ENCODE measurements at regions not wholly inside any gene's neighbourhood (a gene's known extent, or its start where the extent isn't known, plus 50 kb on each side); places are given as distances from the start of the nearest gene placed in this dataset.

GRCh38 chr6:126786262-126786661 is 332.2 kb upstream of the RSPO3 start:
- H2AFZ ChIP-seq (ENCODE audit: low read depth): no peak overlapping the region
- no peaks in the 10 kb centered on the region for H3K36me3 ChIP-seq (ENCODE audit: insufficient read depth)
- H3K4me1 ChIP-seq (ENCODE audit: low read depth, poor library complexity, severe bottlenecking): no peaks in the 10 kb centered on the region
- no peak overlapping the region for H3K9ac ChIP-seq
- no peaks in the 10 kb centered on the region for H4K20me1 ChIP-seq (ENCODE audit: insufficient read depth)
- no peak overlapping the region for H3K27ac ChIP-seq
- H3K4me3 ChIP-seq (IDR thresholded peaks at IDR 0.05; ENCODE audit: insufficient read depth, low read depth, low read length): no peak overlapping the region
- no peak overlapping the region for H3K4me2 ChIP-seq
- TF ChIP-seq, protein P1, sequence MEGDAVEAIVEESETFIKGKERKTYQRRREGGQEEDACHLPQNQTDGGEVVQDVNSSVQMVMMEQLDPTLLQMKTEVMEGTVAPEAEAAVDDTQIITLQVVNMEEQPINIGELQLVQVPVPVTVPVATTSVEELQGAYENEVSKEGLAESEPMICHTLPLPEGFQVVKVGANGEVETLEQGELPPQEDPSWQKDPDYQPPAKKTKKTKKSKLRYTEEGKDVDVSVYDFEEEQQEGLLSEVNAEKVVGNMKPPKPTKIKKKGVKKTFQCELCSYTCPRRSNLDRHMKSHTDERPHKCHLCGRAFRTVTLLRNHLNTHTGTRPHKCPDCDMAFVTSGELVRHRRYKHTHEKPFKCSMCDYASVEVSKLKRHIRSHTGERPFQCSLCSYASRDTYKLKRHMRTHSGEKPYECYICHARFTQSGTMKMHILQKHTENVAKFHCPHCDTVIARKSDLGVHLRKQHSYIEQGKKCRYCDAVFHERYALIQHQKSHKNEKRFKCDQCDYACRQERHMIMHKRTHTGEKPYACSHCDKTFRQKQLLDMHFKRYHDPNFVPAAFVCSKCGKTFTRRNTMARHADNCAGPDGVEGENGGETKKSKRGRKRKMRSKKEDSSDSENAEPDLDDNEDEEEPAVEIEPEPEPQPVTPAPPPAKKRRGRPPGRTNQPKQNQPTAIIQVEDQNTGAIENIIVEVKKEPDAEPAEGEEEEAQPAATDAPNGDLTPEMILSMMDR (conservative IDR thresholded peaks at IDR 0.05; ENCODE audit: low read depth, low read length): no peak
- H3K79me2 ChIP-seq (ENCODE audit: insufficient read depth, low read depth): no peaks in the 10 kb centered on the region
- no peaks in the 10 kb centered on the region for H3K27me3 ChIP-seq (ENCODE audit: insufficient read depth, low read depth)

GRCh38 chr6:126787635-126788034 is 330.8 kb upstream of the RSPO3 start:
- no peaks in the 10 kb centered on the region for H3K27me3 ChIP-seq (ENCODE audit: insufficient read depth, low read depth)
- no peaks in the 10 kb centered on the region for H3K36me3 ChIP-seq (ENCODE audit: insufficient read depth)
- H3K4me2 ChIP-seq: no peak overlapping the region
- H3K4me1 ChIP-seq (ENCODE audit: low read depth, poor library complexity, severe bottlenecking): no peaks in the 10 kb centered on the region
- H4K20me1 ChIP-seq (ENCODE audit: insufficient read depth): no peaks in the 10 kb centered on the region
- TF ChIP-seq, protein P1 (conservative IDR thresholded peaks at IDR 0.05; ENCODE audit: low read depth, low read length): no peak
- H3K79me2 ChIP-seq (ENCODE audit: insufficient read depth, low read depth): no peaks in the 10 kb centered on the region
- H3K4me3 ChIP-seq (IDR thresholded peaks at IDR 0.05; ENCODE audit: insufficient read depth, low read depth, low read length): no peak overlapping the region
- H3K9ac ChIP-seq: no peak overlapping the region
- no peak overlapping the region for H3K27ac ChIP-seq
- H2AFZ ChIP-seq (ENCODE audit: low read depth): no peak overlapping the region

- no peaks in the 10 kb centered on the region for H3K79me2 ChIP-seq (ENCODE audit: insufficient read depth, low read depth)
- no peaks in the 10 kb centered on the region for H3K4me1 ChIP-seq (ENCODE audit: low read depth, poor library complexity, severe bottlenecking)
- no peak overlapping the region for H3K27ac ChIP-seq
- H3K9ac ChIP-seq: no peak overlapping the region
- no peak overlapping the region for H3K4me3 ChIP-seq (IDR thresholded peaks at IDR 0.05; ENCODE audit: insufficient read depth, low read depth, low read length)
- H4K20me1 ChIP-seq (ENCODE audit: insufficient read depth): no peaks in the 10 kb centered on the region
- no peaks in the 10 kb centered on the region for H3K27me3 ChIP-seq (ENCODE audit: insufficient read depth, low read depth)
- TF ChIP-seq, protein P1 (conservative IDR thresholded peaks at IDR 0.05; ENCODE audit: low read depth, low read length): no peak
- no peak overlapping the region for H2AFZ ChIP-seq (ENCODE audit: low read depth)
- H3K36me3 ChIP-seq (ENCODE audit: insufficient read depth): no peaks in the 10 kb centered on the region
- no peak overlapping the region for H3K4me2 ChIP-seq
Observed at GRCh38 chr6:126788861-126789365, 329.6 kb upstream of the RSPO3 start.

- Histone ChIP-seq H3K4me1 (ENCODE audit: low read depth, poor library complexity, severe bottlenecking) (no peaks in the 10 kb centered on the region), H4K20me1 (ENCODE audit: insufficient read depth) (no peaks in the 10 kb centered on the region), H3K27me3 (ENCODE audit: insufficient read depth, low read depth) (no peaks in the 10 kb centered on the region), H2AFZ (ENCODE audit: low read depth) (no peak overlapping the region), H3K36me3 (ENCODE audit: insufficient read depth) (no peaks in the 10 kb centered on the region), H3K4me3 (IDR thresholded peaks at IDR 0.05; ENCODE audit: insufficient read depth, low read depth, low read length) (no peak overlapping the region), H3K9ac (no peak overlapping the region), H3K27ac (no peak overlapping the region), H3K4me2 (no peak overlapping the region), H3K79me2 (ENCODE audit: insufficient read depth, low read depth) (no peaks in the 10 kb centered on the region)
- TF ChIP-seq, protein P1 (conservative IDR thresholded peaks at IDR 0.05; ENCODE audit: low read depth, low read length): no peak
Observed at GRCh38 chr6:126792340-126793085, 326.0 kb upstream of the RSPO3 start.
